ENCODE measurements at regions not wholly inside any gene's neighbourhood (a gene's known extent, or its start where the extent isn't known, plus 50 kb on each side); places are given as distances from the start of the nearest gene placed in this dataset.
A peak's percentile ranks its signal among the peaks of the same experiment; 100 is the strongest.

DNA sequence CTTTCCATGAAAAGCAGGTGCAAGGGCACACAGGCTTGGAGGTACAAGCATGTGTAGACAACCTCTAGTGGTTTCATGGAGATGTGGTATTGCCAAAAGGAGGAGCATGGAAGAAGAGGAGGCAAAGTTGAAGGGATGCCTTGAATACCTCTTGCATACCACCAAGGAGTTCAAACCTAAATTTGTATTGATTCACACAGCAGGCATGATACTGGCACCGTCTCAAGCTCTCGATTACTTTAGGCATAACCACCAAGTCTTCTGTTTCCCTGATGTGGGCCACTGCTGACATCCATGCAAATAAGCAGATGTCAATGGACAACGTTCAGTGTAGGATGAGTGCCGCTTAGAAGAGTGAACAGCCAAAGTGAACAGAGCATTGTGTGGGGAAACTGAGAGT is 87.1 kb downstream of the SCN11A start:
- 87 to 91% methylated on average over 4 of the region's 4 CpGs for WGBS, 2 donors
- no peak overlapping the region for H3K4me3 ChIP-seq (ENCODE audit: low read depth, poor library complexity, severe bottlenecking)
- intact Hi-C loops (cut with DNase I; ENCODE audit: low total_unique reads) = no loop called here
- DNase-seq (ENCODE audit: low spot score in 2 of 2) = no peak
- TF ChIP-seq POLR2A (IDR thresholded peaks at IDR 0.05) = no peak
- TF ChIP-seq CTCF (IDR thresholded peaks at IDR 0.05) = no peak

DNA sequence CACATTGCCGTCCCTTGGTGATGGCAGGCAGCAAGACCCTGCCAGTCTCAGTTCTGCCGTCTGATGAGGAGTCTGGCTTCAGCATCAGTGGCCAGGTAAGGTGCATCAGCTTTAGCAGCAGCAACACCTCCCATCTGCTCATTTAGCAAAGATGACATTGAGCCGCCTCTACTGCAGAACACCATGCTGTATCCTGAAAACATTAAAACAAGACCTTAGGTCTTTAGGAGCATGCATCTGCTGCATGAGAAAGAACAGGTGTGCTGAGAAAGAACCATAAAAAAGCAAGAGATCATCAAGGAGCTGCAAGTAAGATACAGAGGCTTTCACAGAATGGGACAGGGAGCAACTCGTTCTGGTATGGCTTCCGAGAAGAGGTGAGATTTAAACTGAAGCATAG is 87.5 kb downstream of the SCN11A start:
- TF ChIP-seq CTCF (IDR thresholded peaks at IDR 0.05) (no peak), POLR2A (IDR thresholded peaks at IDR 0.05) (no peak)
- intact Hi-C loops (cut with DNase I; ENCODE audit: low total_unique reads) = no loop called here
- 70 to 82% methylated on average over 5 of the region's 5 CpGs for WGBS, 2 donors
- no peak overlapping the region for H3K4me3 ChIP-seq (ENCODE audit: low read depth, poor library complexity, severe bottlenecking)
- DNase-seq (ENCODE audit: low spot score in 2 of 2) = no peak

DNA sequence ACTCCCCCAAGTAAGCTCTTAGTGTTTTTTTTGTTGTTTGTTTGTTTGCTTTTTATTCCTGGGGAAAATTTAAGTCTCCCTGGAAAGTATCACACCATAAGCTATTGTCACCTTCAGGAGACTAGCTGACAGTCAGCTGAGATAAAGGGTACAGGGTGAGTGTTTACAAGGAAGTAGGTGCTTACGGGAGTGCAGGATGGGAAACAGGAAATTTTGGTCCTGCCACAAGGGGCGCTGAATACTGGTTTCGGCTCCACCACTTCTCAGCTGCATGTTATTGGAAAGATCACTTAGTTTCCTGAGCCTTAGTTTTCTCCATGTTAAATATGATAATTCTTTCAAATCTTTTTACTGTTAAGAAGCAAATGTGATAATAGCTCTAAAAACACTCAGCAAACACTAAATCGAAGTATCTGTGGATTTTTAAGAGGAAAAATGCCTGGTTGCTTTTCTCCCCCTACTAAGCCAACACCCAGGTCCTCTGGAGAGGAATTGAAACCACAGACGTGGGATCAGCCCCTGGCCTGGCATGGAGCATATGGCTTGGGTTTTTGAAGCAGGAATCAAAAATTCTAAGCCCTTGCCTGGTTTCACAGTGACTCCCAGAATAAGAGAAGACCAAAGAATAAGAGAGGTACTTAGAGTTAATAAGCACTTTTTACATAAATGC is 90.7 kb downstream of the SCN11A start:
- TF ChIP-seq CTCF (IDR thresholded peaks at IDR 0.05) = no peak
- TF ChIP-seq POLR2A (IDR thresholded peaks at IDR 0.05) = no peak
- 9 to 15% methylated on average over 5 of the region's 5 CpGs for WGBS, 2 donors
- peak in 1 of 2 donors; percentile 23 for DNase-seq (ENCODE audit: low spot score in 2 of 2)
- no peak overlapping the region for H3K4me3 ChIP-seq (ENCODE audit: low read depth, poor library complexity, severe bottlenecking)
- intact Hi-C loops (cut with DNase I; ENCODE audit: low total_unique reads) = no loop called here

- intact Hi-C loops (cut with DNase I; ENCODE audit: low total_unique reads) = no loop called here
- no peak for TF ChIP-seq POLR2A (IDR thresholded peaks at IDR 0.05)
- no peak for TF ChIP-seq CTCF (IDR thresholded peaks at IDR 0.05)
- DNase-seq (ENCODE audit: low spot score in 2 of 2) = no peak
- no peak overlapping the region for H3K4me3 ChIP-seq (ENCODE audit: low read depth, poor library complexity, severe bottlenecking)
- WGBS, 2 donors = 33 to 49% methylated on average over 8 of the region's 8 CpGs
These were observed 91.6 kb downstream of the SCN11A start for GRCh38 chr3:38960042-38960622.

GRCh38 chr3:38958026-38958720 is 93.6 kb downstream of the SCN11A start:
- intact Hi-C loops (cut with DNase I; ENCODE audit: low total_unique reads) = no loop called here
- no peak overlapping the region for H3K4me3 ChIP-seq (ENCODE audit: low read depth, poor library complexity, severe bottlenecking)
- no peak for DNase-seq (ENCODE audit: low spot score in 2 of 2)
- WGBS, 2 donors = 78 to 86% methylated on average over 5 of the region's 5 CpGs
- no peak for TF ChIP-seq CTCF (IDR thresholded peaks at IDR 0.05)
- no peak for TF ChIP-seq POLR2A (IDR thresholded peaks at IDR 0.05)

All from lower leg skin (tissue), 4 donors.